ENCODE measurements at regions not wholly inside any gene's neighbourhood (a gene's known extent, or its start where the extent isn't known, plus 50 kb on each side); places are given as distances from the start of the nearest gene placed in this dataset.

GRCh38 chr13:85698256-85698655 is 101.0 kb downstream of the SLITRK6 start:
- Histone ChIP-seq H3K27ac (no peak overlapping the region), H3K27me3 (replicated peaks) (no peaks in the 10 kb centered on the region), H3K9me3 (replicated peaks) (0 out of 2 replicates have a peak, but pooled peaks cover 4% of the 10 kb centered on the region), H3K36me3 (no peaks in the 10 kb centered on the region), H3K4me3 (no peak overlapping the region), H3K4me1 (replicated peaks) (no peaks in the 10 kb centered on the region)
- DNase-seq (ENCODE audit: low read depth in 1 of 2, low spot score in 2 of 2), result no peak

- no peaks in the 10 kb centered on the region for H3K9me3 ChIP-seq (replicated peaks)
- H3K4me3 ChIP-seq, result no peak overlapping the region
- no peaks in the 10 kb centered on the region for H3K36me3 ChIP-seq
- no peaks in the 10 kb centered on the region for H3K27me3 ChIP-seq (replicated peaks)
- H3K4me1 ChIP-seq (replicated peaks), result no peaks in the 10 kb centered on the region
- no peak overlapping the region for H3K27ac ChIP-seq
- DNase-seq (ENCODE audit: low read depth in 1 of 2, low spot score in 2 of 2), result no peak
Observed at GRCh38 chr13:85694992-85695391, 104.2 kb downstream of the SLITRK6 start.

- no peaks in the 10 kb centered on the region for H3K9me3 ChIP-seq (replicated peaks)
Observed at GRCh38 chr13:85693889-85694511, 105.2 kb downstream of the SLITRK6 start.

GRCh38 chr13:85690368-85690767 is 108.9 kb downstream of the SLITRK6 start:
- Histone ChIP-seq H3K27ac (no peak overlapping the region), H3K4me3 (no peak overlapping the region), H3K36me3 (no peaks in the 10 kb centered on the region), H3K27me3 (replicated peaks) (no peaks in the 10 kb centered on the region), H3K9me3 (replicated peaks) (no peaks in the 10 kb centered on the region), H3K4me1 (replicated peaks) (no peaks in the 10 kb centered on the region)
- no peak for DNase-seq (ENCODE audit: low read depth in 1 of 2, low spot score in 2 of 2)

More at GRCh38 chr13:85693889-85694511, 105.2 kb downstream of the SLITRK6 start:
- Histone ChIP-seq H3K27ac (no peak overlapping the region), H3K36me3 (no peaks in the 10 kb centered on the region), H3K27me3 (replicated peaks) (no peaks in the 10 kb centered on the region), H3K4me3 (no peak overlapping the region), H3K4me1 (replicated peaks) (no peaks in the 10 kb centered on the region)
- no peak for DNase-seq (ENCODE audit: low read depth in 1 of 2, low spot score in 2 of 2)

GRCh38 chr13:85685436-85685835 is 113.8 kb downstream of the SLITRK6 start:
- H3K27me3 ChIP-seq (replicated peaks), result no peaks in the 10 kb centered on the region
- H3K4me3 ChIP-seq, result no peak overlapping the region
- no peak overlapping the region for H3K27ac ChIP-seq
- no peaks in the 10 kb centered on the region for H3K4me1 ChIP-seq (replicated peaks)
- no peaks in the 10 kb centered on the region for H3K36me3 ChIP-seq
- DNase-seq (ENCODE audit: low read depth in 1 of 2, low spot score in 2 of 2), result no peak
- H3K9me3 ChIP-seq (replicated peaks), result no peaks in the 10 kb centered on the region

- H3K4me3 ChIP-seq, result no peak overlapping the region
- no peaks in the 10 kb centered on the region for H3K4me1 ChIP-seq (replicated peaks)
- H3K9me3 ChIP-seq (replicated peaks), result no peaks in the 10 kb centered on the region; the same call in 1 of the 2 replicates
- no peak for DNase-seq (ENCODE audit: low read depth in 1 of 2, low spot score in 2 of 2)
- no peak overlapping the region for H3K27ac ChIP-seq
- no peaks in the 10 kb centered on the region for H3K27me3 ChIP-seq (replicated peaks)
- no peaks in the 10 kb centered on the region for H3K36me3 ChIP-seq
Observed at GRCh38 chr13:85675151-85675907, 123.9 kb downstream of the SLITRK6 start.

- H3K4me1 ChIP-seq (replicated peaks), result no peaks in the 10 kb centered on the region
- H3K4me3 ChIP-seq, result no peak overlapping the region
- no peak for DNase-seq (ENCODE audit: low read depth in 1 of 2, low spot score in 2 of 2)
- no peaks in the 10 kb centered on the region; the same call in 1 of the 2 replicates for H3K9me3 ChIP-seq (replicated peaks)
- no peak overlapping the region for H3K27ac ChIP-seq
- H3K27me3 ChIP-seq (replicated peaks), result no peaks in the 10 kb centered on the region
- no peaks in the 10 kb centered on the region for H3K36me3 ChIP-seq
Observed at GRCh38 chr13:85671336-85671735, 127.9 kb downstream of the SLITRK6 start.

- no peaks in the 10 kb centered on the region for H3K27me3 ChIP-seq (replicated peaks)
- H3K4me3 ChIP-seq, result no peak overlapping the region
- no peak for DNase-seq (ENCODE audit: low read depth in 1 of 2, low spot score in 2 of 2)
- H3K9me3 ChIP-seq (replicated peaks), result no peaks in the 10 kb centered on the region
- no peaks in the 10 kb centered on the region for H3K4me1 ChIP-seq (replicated peaks)
- H3K27ac ChIP-seq, result no peak overlapping the region
- H3K36me3 ChIP-seq, result no peaks in the 10 kb centered on the region
Observed at GRCh38 chr13:85666356-85666755, 132.9 kb downstream of the SLITRK6 start.

GRCh38 chr13:85665286-85665685 is 133.9 kb downstream of the SLITRK6 start:
- Histone ChIP-seq H3K4me1 (replicated peaks) (no peaks in the 10 kb centered on the region), H3K4me3 (no peak overlapping the region), H3K9me3 (replicated peaks) (no peaks in the 10 kb centered on the region), H3K27me3 (replicated peaks) (no peaks in the 10 kb centered on the region), H3K36me3 (no peaks in the 10 kb centered on the region), H3K27ac (no peak overlapping the region)
- no peak for DNase-seq (ENCODE audit: low read depth in 1 of 2, low spot score in 2 of 2)

- Histone ChIP-seq H3K27ac (no peak overlapping the region), H3K36me3 (no peaks in the 10 kb centered on the region), H3K9me3 (replicated peaks) (no peaks in the 10 kb centered on the region), H3K4me3 (no peak overlapping the region), H3K27me3 (replicated peaks) (no peaks in the 10 kb centered on the region), H3K4me1 (replicated peaks) (no peaks in the 10 kb centered on the region)
- no peak for DNase-seq (ENCODE audit: low read depth in 1 of 2, low spot score in 2 of 2)
Observed at GRCh38 chr13:85663856-85664255, 135.4 kb downstream of the SLITRK6 start.

GRCh38 chr13:85662186-85662585 is 137.0 kb downstream of the SLITRK6 start:
- Histone ChIP-seq H3K4me1 (replicated peaks) (no peaks in the 10 kb centered on the region), H3K27ac (no peak overlapping the region), H3K36me3 (no peaks in the 10 kb centered on the region), H3K27me3 (replicated peaks) (no peaks in the 10 kb centered on the region), H3K4me3 (no peak overlapping the region), H3K9me3 (replicated peaks) (no peaks in the 10 kb centered on the region)
- DNase-seq (ENCODE audit: low read depth in 1 of 2, low spot score in 2 of 2), result no peak

GRCh38 chr13:85661675-85662074 is 137.5 kb downstream of the SLITRK6 start:
- no peaks in the 10 kb centered on the region for H3K27me3 ChIP-seq (replicated peaks)
- H3K9me3 ChIP-seq (replicated peaks), result no peaks in the 10 kb centered on the region
- no peaks in the 10 kb centered on the region for H3K36me3 ChIP-seq
- no peak for DNase-seq (ENCODE audit: low read depth in 1 of 2, low spot score in 2 of 2)
- no peaks in the 10 kb centered on the region for H3K4me1 ChIP-seq (replicated peaks)
- H3K27ac ChIP-seq, result no peak overlapping the region
- H3K4me3 ChIP-seq, result no peak overlapping the region

- H3K27ac ChIP-seq, result no peak overlapping the region
- no peaks in the 10 kb centered on the region for H3K27me3 ChIP-seq (replicated peaks)
- no peaks in the 10 kb centered on the region for H3K4me1 ChIP-seq (replicated peaks)
- H3K4me3 ChIP-seq, result no peak overlapping the region
- no peak for DNase-seq (ENCODE audit: low read depth in 1 of 2, low spot score in 2 of 2)
- H3K9me3 ChIP-seq (replicated peaks), result no peaks in the 10 kb centered on the region
- H3K36me3 ChIP-seq, result no peaks in the 10 kb centered on the region
Observed at GRCh38 chr13:85659493-85659892, 139.7 kb downstream of the SLITRK6 start.

- Histone ChIP-seq H3K27ac (no peak overlapping the region), H3K27me3 (replicated peaks) (no peaks in the 10 kb centered on the region), H3K9me3 (replicated peaks) (no peaks in the 10 kb centered on the region), H3K4me3 (no peak overlapping the region), H3K4me1 (replicated peaks) (no peaks in the 10 kb centered on the region), H3K36me3 (no peaks in the 10 kb centered on the region)
- DNase-seq (ENCODE audit: low read depth in 1 of 2, low spot score in 2 of 2), result no peak
Observed at GRCh38 chr13:85657942-85658341, 141.3 kb downstream of the SLITRK6 start.
